Epithelial cell of proximal tubule (primary cell): ENCODE measurements at regions not wholly inside any gene's neighbourhood (a gene's known extent, or its start where the extent isn't known, plus 50 kb on each side); places are given as distances from the start of the nearest gene placed in this dataset.
"Not testable (repeated sequence)": the region's sequence is repeated elsewhere in the genome, so short reads cannot be mapped to it uniquely, and the experiment has no call there.

Experiments used
- DNase-seq: peaks from one replicate; pipeline ENCODE4 v3.0.0-alpha.2; 2011; ENCODE audit warnings: low read depth
- H3K4me3 ChIP-seq: 2 replicates; pipeline ENCODE4 v1.5.1; 2011; ENCODE audit warnings: low read depth, mild to moderate bottlenecking, low read length
- TF ChIP-seq, protein P1 (sequence below): conservative IDR thresholded peaks from 2 replicates; pipeline ENCODE4 v1.5.1; 2012; ENCODE audit warnings: low read depth, mild to moderate bottlenecking, low read length

DNA sequence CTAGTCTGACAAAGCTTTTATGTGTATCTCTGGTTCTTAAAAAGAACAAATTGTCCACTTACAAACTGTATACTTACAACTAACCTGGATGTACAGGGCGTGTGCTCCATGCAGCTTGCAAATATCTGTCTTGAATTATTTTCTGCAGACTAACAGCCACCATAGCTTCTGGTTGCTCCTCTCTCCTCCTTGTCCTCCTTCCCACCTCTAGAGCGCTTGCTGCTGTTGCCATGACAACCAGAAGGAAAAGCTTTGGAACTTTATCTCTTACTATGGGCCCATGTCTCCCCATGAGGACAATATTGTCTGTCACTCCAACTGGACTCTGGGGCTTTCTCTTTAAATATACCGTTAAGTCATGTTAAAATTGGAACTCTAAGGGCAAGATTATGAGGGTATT lies 71.5 kb upstream of the DHX40 start:
- no peak for DNase-seq
- no peak overlapping the region for H3K4me3 ChIP-seq
- TF ChIP-seq, protein P1, sequence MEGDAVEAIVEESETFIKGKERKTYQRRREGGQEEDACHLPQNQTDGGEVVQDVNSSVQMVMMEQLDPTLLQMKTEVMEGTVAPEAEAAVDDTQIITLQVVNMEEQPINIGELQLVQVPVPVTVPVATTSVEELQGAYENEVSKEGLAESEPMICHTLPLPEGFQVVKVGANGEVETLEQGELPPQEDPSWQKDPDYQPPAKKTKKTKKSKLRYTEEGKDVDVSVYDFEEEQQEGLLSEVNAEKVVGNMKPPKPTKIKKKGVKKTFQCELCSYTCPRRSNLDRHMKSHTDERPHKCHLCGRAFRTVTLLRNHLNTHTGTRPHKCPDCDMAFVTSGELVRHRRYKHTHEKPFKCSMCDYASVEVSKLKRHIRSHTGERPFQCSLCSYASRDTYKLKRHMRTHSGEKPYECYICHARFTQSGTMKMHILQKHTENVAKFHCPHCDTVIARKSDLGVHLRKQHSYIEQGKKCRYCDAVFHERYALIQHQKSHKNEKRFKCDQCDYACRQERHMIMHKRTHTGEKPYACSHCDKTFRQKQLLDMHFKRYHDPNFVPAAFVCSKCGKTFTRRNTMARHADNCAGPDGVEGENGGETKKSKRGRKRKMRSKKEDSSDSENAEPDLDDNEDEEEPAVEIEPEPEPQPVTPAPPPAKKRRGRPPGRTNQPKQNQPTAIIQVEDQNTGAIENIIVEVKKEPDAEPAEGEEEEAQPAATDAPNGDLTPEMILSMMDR = no peak

DNA sequence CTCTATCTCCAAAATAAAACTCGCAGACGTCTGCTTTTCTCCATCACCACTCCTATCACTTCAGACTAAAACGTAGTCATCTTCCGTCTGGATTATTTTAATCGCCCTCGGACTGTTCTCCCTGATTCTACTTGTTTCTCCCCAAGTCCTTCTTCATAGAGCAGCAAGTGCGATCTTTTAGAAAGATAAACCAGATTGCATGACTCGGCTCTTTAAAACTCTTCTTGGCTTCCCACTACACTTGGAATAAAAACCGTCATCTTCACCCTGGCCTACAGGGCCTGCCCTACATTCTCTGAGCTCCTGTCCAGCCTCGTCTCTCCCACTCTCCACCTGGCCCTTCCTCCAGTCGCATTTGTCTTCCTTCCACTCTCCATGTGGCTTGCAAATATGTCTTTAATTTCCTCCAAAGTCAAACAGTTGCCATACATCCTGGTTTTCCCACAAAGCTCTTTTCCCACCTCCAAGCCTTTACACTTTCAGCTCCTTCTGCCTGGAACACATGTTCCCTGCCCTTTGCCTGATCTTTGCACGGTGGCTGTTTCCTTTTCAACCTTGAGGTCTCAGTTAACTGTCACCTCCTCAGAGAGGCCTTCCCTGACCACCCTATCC lies 70.5 kb upstream of the DHX40 start:
- no peak overlapping the region for H3K4me3 ChIP-seq
- TF ChIP-seq, protein P1 = no peak
- DNase-seq = no peak

DNA sequence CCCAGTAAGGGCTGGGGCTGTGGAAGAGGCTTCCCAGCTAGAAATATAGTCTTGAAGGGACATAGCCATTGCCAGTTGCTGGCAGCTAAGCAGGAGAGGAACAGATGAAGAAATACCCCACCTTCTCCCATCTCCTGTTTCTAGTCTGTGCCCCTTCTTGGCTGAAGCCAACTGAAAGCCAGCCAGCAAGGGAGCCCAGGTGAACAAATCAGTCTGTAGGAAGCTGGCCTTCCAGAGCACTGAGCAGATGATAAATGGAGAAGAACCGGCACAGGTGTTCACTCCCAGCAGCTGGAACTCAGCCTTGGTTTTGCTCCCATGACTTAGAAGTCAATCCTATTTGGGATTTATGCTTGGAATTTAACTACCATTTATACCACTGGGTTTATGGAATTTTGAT lies 69.2 kb upstream of the DHX40 start:
- DNase-seq = no peak
- H3K4me3 ChIP-seq = no peak overlapping the region
- TF ChIP-seq, protein P1 = no peak

DNA sequence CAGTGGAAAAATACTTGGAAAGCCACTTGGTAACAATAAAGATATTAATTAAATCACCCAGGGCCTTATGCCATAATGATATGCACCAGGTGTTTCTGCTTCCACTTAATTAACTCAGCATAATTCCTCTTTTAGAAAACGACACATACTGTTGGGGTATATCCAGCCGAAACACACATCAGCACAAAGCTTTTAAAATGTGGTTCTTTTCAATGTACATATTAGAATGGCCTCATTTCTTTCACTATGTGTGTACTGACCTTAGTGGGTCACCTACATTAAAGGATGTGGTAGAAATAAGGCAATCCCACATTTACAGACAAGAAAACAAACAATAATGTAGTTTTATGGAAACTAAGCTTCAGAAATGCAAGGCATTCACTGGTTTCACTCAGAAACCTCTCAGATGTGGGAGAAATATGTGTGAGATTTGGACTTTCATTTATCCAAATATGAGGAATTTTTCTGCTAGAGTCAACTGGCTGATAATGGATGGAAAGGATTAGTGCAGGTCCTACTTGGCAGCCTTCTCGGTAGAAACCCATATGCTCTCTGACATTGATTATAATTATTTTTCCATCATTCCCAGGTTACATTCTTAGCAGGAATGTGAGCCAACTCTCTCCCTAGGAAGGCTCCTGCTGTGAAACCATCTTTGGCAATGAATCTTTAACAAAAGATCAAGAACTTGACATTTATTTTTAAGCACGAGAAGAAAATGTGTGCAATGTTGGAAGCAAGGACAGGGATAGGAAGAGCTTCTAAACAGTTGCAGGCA lies 66.7 kb upstream of the DHX40 start:
- no peak for DNase-seq
- no peak overlapping the region for H3K4me3 ChIP-seq
- TF ChIP-seq, protein P1 = no peak

DNA sequence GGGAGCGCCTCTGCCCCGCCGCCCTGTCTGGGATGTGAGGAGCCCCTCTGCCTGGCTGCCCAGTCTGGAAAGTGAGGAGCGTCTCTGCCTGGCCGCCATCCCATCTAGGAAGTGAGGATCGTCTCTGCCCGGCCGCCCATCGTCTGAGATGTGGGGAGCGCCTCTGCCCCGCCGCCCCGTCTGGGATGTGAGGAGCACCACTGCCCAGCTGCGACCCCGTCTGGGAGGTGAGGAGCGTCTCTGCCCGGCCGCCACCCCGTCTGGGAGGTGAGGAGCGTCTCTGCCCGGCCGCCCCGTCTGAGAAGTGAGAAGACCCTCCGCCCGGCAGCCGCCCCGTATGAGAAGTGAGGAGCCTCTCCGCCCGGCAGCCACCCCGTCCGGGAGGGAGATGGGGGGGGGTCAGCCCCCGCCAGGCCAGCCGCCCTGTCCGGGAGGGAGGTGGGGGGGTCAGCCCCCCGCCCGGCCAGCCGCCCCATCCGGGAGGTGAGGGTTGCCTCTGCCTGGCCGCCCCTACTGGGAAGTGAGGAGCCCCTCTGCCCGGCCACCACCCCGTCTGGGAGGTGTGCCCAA lies 65.2 kb upstream of the DHX40 start:
- not testable (repeated sequence) for DNase-seq, H3K4me3 ChIP-seq

DNA sequence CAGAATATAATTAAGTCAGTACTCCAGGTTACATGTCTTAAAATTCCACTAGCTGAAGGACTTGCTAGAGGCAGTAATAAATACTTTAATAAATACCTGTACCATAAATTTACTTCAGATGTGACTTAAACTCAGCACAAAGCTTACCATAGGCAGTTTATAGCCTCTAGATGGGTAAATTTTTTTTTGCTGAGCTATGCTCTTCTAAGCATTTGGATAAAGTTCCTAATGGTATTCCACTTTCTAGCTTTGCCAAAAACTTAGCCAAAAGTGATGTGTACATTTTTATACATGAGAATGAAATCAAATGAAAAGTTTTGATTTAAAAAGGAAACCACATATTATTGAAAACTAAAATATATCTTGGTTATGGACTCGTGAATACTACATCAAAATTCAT lies 63.7 kb upstream of the DHX40 start:
- TF ChIP-seq, protein P1 = no peak
- no peak for DNase-seq
- no peak overlapping the region for H3K4me3 ChIP-seq

DNA sequence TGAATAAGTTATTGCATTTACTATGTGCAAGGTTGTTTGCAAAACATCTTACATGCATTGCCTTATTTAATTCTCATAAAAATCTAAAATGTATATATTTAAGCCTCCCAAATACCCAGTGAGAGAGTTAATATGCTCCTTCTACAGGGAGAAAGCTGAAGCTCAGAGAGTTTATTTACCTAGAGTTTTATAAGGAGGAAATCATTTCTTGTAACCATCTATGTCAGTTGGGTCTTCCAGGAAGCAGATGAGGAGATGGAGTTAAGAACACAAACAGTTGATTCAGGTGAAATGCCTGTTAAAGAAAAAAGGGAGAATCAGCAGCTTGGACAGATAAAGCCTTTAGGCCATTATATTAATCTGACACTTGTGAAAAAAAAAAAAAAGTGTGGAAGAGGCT lies 62.6 kb upstream of the DHX40 start:
- TF ChIP-seq, protein P1 = no peak
- no peak for DNase-seq
- H3K4me3 ChIP-seq = no peak overlapping the region
